WTC11 (cell line): ENCODE measurements at regions not wholly inside any gene's neighbourhood (a gene's known extent, or its start where the extent isn't known, plus 50 kb on each side); places are given as distances from the start of the nearest gene placed in this dataset.

Experiments
- ATAC-seq: fragments of 200-7000 bp; cut with Tn5 transposase; 2 replicates; pipeline ENCODE4 v1.10.0; 2021; ENCODE audit warnings: mild to moderate bottlenecking, moderate library complexity
- CTCF ChIA-PET: fragments of 300-600 bp; sonication (Branson Sonifier 250); formaldehyde crosslinking; loops from one replicate; lab custom pipeline; 2021; ENCODE audit warnings: antibody characterized with exemption; lab: Charles Lee
- POLR2A ChIA-PET: fragments of 350-600 bp; sonication (Branson Sonifier 250); formaldehyde crosslinking; loops from one replicate; lab custom pipeline; 2021; ENCODE audit warnings: antibody characterized with exemption; lab: Charles Lee
- DNase-seq: peaks from one replicate; pipeline ENCODE4 v3.0.0; 2021; ENCODE audit warnings: low spot score
- H3K27ac Mint-ChIP-seq: 2 replicates; pipeline ENCODE4 v1.8.0; 2021; ENCODE audit warnings: mixed read lengths
- H3K27me3 Mint-ChIP-seq: 2 replicates; pipeline ENCODE4 v1.8.0; 2021; ENCODE audit warnings: low read depth, mild to moderate bottlenecking, moderate library complexity, mixed read lengths
- H3K36me3 Mint-ChIP-seq: 2 replicates; pipeline ENCODE4 v1.8.0; 2021; ENCODE audit warnings: mixed read lengths
- H3K4me1 Mint-ChIP-seq: 2 replicates; pipeline ENCODE4 v1.8.0; 2022; ENCODE audit warnings: mixed read lengths
- H3K4me3 Mint-ChIP-seq: 2 replicates; pipeline ENCODE4 v1.8.0; 2021; ENCODE audit warnings: mild to moderate bottlenecking, moderate library complexity, mixed read lengths
- H3K9me3 Mint-ChIP-seq: 2 replicates; pipeline ENCODE4 v1.8.0; 2021; ENCODE audit warnings: mixed read lengths
- ELF4 ChIP-seq: sonication (generic); formaldehyde crosslinking; IDR thresholded peaks from 2 replicates; pipeline ENCODE4 v1.8.1; 2022; ENCODE audit warnings: low read depth, mild to moderate bottlenecking, moderate library complexity, missing genetic modification reagents
- ESRRA ChIP-seq: sonication (generic); formaldehyde crosslinking; IDR thresholded peaks from 2 replicates; pipeline ENCODE4 v1.8.1; 2022; ENCODE audit warnings: mild to moderate bottlenecking, missing genetic modification reagents, borderline replicate concordance
- IRF2 ChIP-seq: sonication (generic); formaldehyde crosslinking; IDR thresholded peaks from 2 replicates; pipeline ENCODE4 v1.8.0; 2022; ENCODE audit warnings: low read depth, missing genetic modification reagents, borderline replicate concordance
- JUN ChIP-seq: sonication (generic); formaldehyde crosslinking; IDR thresholded peaks from 2 replicates; pipeline ENCODE4 v1.8.0; 2023; ENCODE audit warnings: mild to moderate bottlenecking, missing genetic modification reagents
- NFE2L1 ChIP-seq: sonication (generic); formaldehyde crosslinking; IDR thresholded peaks from 2 replicates; pipeline ENCODE4 v1.8.1; 2023; ENCODE audit warnings: missing genetic modification reagents
- NFYB ChIP-seq: sonication (generic); formaldehyde crosslinking; conservative IDR thresholded peaks from 2 replicates; pipeline ENCODE4 v1.8.0; 2022; ENCODE audit warnings: low read depth, missing genetic modification reagents
- NR2C2 ChIP-seq: sonication (generic); formaldehyde crosslinking; IDR thresholded peaks from 2 replicates; pipeline ENCODE4 v1.8.0; 2022; ENCODE audit warnings: mild to moderate bottlenecking, missing genetic modification reagents
- RORB ChIP-seq: fragments of 250-450 bp; sonication (Bioruptor Pico); IDR thresholded peaks from 2 replicates; pipeline ENCODE4 v1.9.0; 2021; ENCODE audit warnings: mild to moderate bottlenecking
- SOX15 ChIP-seq: fragments of 250-450 bp; sonication (Bioruptor Pico); IDR thresholded peaks from 2 replicates; pipeline ENCODE4 v1.9.0; 2021; ENCODE audit warnings: mild to moderate bottlenecking
- TCF7 ChIP-seq: sonication (generic); formaldehyde crosslinking; IDR thresholded peaks from 2 replicates; pipeline ENCODE4 v1.8.0; 2022; ENCODE audit warnings: mild to moderate bottlenecking, low read depth, missing genetic modification reagents, moderate library complexity
- ZNF138 ChIP-seq: sonication (generic); formaldehyde crosslinking; conservative IDR thresholded peaks from 2 replicates; pipeline ENCODE4 v1.8.1; 2022; ENCODE audit warnings: mild to moderate bottlenecking, moderate library complexity, missing genetic modification reagents
- ZNF232 ChIP-seq: sonication (generic); formaldehyde crosslinking; IDR thresholded peaks from 2 replicates; pipeline ENCODE4 v1.8.0; 2022; ENCODE audit warnings: mild to moderate bottlenecking, missing genetic modification reagents
- ZNF396 ChIP-seq: fragments of 250-450 bp; sonication (Bioruptor Pico); IDR thresholded peaks from 2 replicates; pipeline ENCODE4 v1.8.0; 2021; ENCODE audit warnings: mild to moderate bottlenecking, moderate library complexity, borderline replicate concordance
- ZNF671 ChIP-seq: fragments of 250-450 bp; sonication (Bioruptor Pico); IDR thresholded peaks from 2 replicates; pipeline ENCODE4 v1.8.0; 2021; ENCODE audit warnings: mild to moderate bottlenecking
- TF ChIP-seq, protein P1 (sequence below): sonication (generic); formaldehyde crosslinking; conservative IDR thresholded peaks from 2 replicates; pipeline ENCODE4 v1.8.1; 2022; ENCODE audit warnings: mild to moderate bottlenecking, missing genetic modification reagents
- TF ChIP-seq, protein P2 (sequence below): sonication (generic); formaldehyde crosslinking; IDR thresholded peaks from 2 replicates; pipeline ENCODE4 v1.8.0; 2022; ENCODE audit warnings: missing genetic modification reagents
- TF ChIP-seq, protein P3 (sequence below): sonication (generic); formaldehyde crosslinking; IDR thresholded peaks from 2 replicates; pipeline ENCODE4 v1.8.0; 2023; ENCODE audit warnings: missing genetic modification reagents
- TF ChIP-seq, protein P4 (sequence below): fragments of 250-450 bp; sonication (Bioruptor Pico); IDR thresholded peaks from 2 replicates; pipeline ENCODE4 v1.9.0; 2021; ENCODE audit warnings: mild to moderate bottlenecking
- TF ChIP-seq, protein P5 (sequence below): sonication (generic); formaldehyde crosslinking; IDR thresholded peaks from 2 replicates; pipeline ENCODE4 v1.8.1; 2022; ENCODE audit warnings: mild to moderate bottlenecking, moderate library complexity, missing genetic modification reagents
- TF ChIP-seq, protein P6 (sequence below): fragments of 250-450 bp; sonication (Bioruptor Pico); IDR thresholded peaks from 2 replicates; pipeline ENCODE4 v1.9.0; 2021; ENCODE audit warnings: mild to moderate bottlenecking

DNA sequence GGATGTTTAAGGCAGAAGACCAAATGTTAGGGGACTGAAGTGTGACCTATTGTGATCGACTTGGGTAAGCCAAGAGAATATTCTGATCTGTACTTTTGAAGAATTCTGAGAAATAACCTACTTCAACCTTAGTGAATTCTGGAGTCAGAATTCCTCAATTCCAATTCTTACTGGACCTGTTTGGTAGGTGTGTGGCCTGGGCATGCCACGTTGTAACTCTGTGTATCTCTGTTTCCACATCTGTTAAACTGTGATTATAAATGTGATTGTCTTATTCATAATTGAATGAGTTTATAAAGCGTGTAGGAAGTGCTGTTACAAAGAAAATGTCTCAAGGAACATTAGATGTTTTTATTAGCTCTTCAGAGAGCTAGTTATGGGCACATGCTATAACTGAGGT lies 64.5 kb downstream of the TUSC1 start:
- Mint-ChIP-seq H3K9me3 (0 out of 2 replicates have a peak, but pooled peaks cover 3% of the 10 kb centered on the region), H3K4me1 (peaks cover 12% of the 10 kb centered on the region), H3K36me3 (no peaks in the 10 kb centered on the region), H3K27me3 (no peaks in the 10 kb centered on the region), H3K4me3 (no peak overlapping the region), H3K27ac (no peak overlapping the region)
- TF ChIP-seq ZNF138 (CRISPR knock-in tag) (no peak), SOX15 (CRISPR knock-in tag) (no peak), ESRRA (no peak), IRF2 (CRISPR knock-in tag) (no peak), ZNF396 (CRISPR knock-in tag) (no peak), NFYB (CRISPR knock-in tag) (no peak), ZNF232 (CRISPR knock-in tag) (no peak), ELF4 (no peak)
- TF ChIP-seq, protein P1, sequence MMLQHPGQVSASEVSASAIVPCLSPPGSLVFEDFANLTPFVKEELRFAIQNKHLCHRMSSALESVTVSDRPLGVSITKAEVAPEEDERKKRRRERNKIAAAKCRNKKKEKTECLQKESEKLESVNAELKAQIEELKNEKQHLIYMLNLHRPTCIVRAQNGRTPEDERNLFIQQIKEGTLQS (CRISPR knock-in tag): no peak
- TF ChIP-seq, protein P2, sequence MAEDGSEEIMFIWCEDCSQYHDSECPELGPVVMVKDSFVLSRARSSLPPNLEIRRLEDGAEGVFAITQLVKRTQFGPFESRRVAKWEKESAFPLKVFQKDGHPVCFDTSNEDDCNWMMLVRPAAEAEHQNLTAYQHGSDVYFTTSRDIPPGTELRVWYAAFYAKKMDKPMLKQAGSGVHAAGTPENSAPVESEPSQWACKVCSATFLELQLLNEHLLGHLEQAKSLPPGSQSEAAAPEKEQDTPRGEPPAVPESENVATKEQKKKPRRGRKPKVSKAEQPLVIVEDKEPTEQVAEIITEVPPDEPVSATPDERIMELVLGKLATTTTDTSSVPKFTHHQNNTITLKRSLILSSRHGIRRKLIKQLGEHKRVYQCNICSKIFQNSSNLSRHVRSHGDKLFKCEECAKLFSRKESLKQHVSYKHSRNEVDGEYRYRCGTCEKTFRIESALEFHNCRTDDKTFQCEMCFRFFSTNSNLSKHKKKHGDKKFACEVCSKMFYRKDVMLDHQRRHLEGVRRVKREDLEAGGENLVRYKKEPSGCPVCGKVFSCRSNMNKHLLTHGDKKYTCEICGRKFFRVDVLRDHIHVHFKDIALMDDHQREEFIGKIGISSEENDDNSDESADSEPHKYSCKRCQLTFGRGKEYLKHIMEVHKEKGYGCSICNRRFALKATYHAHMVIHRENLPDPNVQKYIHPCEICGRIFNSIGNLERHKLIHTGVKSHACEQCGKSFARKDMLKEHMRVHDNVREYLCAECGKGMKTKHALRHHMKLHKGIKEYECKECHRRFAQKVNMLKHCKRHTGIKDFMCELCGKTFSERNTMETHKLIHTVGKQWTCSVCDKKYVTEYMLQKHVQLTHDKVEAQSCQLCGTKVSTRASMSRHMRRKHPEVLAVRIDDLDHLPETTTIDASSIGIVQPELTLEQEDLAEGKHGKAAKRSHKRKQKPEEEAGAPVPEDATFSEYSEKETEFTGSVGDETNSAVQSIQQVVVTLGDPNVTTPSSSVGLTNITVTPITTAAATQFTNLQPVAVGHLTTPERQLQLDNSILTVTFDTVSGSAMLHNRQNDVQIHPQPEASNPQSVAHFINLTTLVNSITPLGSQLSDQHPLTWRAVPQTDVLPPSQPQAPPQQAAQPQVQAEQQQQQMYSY: no peak
- TF ChIP-seq, protein P3, sequence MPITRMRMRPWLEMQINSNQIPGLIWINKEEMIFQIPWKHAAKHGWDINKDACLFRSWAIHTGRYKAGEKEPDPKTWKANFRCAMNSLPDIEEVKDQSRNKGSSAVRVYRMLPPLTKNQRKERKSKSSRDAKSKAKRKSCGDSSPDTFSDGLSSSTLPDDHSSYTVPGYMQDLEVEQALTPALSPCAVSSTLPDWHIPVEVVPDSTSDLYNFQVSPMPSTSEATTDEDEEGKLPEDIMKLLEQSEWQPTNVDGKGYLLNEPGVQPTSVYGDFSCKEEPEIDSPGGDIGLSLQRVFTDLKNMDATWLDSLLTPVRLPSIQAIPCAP (CRISPR knock-in tag): no peak
- ChIA-PET POLR2A (no interaction called here), CTCF (no interaction called here)
- no peak for DNase-seq
- no peak for ATAC-seq

DNA sequence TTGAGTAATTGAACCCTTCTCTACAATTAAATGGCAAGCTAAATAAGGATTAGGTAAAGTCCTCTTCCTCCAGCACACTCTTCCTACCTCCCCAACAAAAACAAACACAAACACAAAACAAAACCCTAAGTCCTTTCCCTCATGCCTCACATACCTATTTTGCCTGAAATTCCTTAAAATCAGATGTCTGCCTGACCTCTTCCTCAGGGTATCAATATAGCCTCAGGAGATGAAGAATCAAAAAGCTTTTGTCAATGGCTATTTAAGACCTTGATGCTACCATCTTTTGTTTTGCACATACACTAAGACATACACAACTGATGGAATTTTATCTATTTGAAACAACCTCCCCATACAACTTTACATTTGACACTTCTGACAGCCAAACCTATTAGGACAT lies 75.1 kb downstream of the TUSC1 start:
- POLR2A ChIA-PET: no interaction called here
- H3K27me3 Mint-ChIP-seq: peaks cover 8% of the 10 kb centered on the region
- no peak for DNase-seq
- CTCF ChIA-PET: no interaction called here
- H3K27ac Mint-ChIP-seq: no peak overlapping the region
- TF ChIP-seq ZNF671 (CRISPR knock-in tag) (no peak), TCF7 (no peak), NFE2L1 (CRISPR knock-in tag) (no peak), JUN (CRISPR knock-in tag) (no peak), ZNF232 (CRISPR knock-in tag) (no peak), RORB (no peak), NR2C2 (CRISPR knock-in tag) (no peak)
- TF ChIP-seq, protein P4, sequence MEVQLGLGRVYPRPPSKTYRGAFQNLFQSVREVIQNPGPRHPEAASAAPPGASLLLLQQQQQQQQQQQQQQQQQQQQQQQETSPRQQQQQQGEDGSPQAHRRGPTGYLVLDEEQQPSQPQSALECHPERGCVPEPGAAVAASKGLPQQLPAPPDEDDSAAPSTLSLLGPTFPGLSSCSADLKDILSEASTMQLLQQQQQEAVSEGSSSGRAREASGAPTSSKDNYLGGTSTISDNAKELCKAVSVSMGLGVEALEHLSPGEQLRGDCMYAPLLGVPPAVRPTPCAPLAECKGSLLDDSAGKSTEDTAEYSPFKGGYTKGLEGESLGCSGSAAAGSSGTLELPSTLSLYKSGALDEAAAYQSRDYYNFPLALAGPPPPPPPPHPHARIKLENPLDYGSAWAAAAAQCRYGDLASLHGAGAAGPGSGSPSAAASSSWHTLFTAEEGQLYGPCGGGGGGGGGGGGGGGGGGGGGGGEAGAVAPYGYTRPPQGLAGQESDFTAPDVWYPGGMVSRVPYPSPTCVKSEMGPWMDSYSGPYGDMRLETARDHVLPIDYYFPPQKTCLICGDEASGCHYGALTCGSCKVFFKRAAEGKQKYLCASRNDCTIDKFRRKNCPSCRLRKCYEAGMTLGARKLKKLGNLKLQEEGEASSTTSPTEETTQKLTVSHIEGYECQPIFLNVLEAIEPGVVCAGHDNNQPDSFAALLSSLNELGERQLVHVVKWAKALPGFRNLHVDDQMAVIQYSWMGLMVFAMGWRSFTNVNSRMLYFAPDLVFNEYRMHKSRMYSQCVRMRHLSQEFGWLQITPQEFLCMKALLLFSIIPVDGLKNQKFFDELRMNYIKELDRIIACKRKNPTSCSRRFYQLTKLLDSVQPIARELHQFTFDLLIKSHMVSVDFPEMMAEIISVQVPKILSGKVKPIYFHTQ: no peak
- TF ChIP-seq, protein P5, sequence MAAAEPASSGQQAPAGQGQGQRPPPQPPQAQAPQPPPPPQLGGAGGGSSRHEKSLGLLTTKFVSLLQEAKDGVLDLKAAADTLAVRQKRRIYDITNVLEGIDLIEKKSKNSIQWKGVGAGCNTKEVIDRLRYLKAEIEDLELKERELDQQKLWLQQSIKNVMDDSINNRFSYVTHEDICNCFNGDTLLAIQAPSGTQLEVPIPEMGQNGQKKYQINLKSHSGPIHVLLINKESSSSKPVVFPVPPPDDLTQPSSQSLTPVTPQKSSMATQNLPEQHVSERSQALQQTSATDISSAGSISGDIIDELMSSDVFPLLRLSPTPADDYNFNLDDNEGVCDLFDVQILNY (CRISPR knock-in tag): no peak
- TF ChIP-seq, protein P6, sequence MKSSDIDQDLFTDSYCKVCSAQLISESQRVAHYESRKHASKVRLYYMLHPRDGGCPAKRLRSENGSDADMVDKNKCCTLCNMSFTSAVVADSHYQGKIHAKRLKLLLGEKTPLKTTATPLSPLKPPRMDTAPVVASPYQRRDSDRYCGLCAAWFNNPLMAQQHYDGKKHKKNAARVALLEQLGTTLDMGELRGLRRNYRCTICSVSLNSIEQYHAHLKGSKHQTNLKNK (CRISPR knock-in tag): no peak
- peaks cover 32% of the 10 kb centered on the region for H3K4me1 Mint-ChIP-seq
- H3K9me3 Mint-ChIP-seq: no peaks in the 10 kb centered on the region
- ATAC-seq: no peak
- H3K4me3 Mint-ChIP-seq: peak overlapping the region; percentile 0; the same call in 1 of the 2 replicates
- H3K36me3 Mint-ChIP-seq: no peaks in the 10 kb centered on the region
